ENCODE measurements at regions not wholly inside any gene's neighbourhood (a gene's known extent, or its start where the extent isn't known, plus 50 kb on each side); places are given as distances from the start of the nearest gene placed in this dataset.
A peak's percentile ranks its signal among the peaks of the same experiment; 100 is the strongest.
"Not testable (repeated sequence)": the region's sequence is repeated elsewhere in the genome, so short reads cannot be mapped to it uniquely, and the experiment has no call there.

- no peak for DNase-seq (ENCODE audit: low spot score)
These were observed 1185.7 kb upstream of the TSPY4 start for GRCh38 chrY:8151561-8151960.

- DNase-seq (ENCODE audit: low spot score), result no peak
These were observed 1208.7 kb upstream of the TSPY4 start for GRCh38 chrY:8128578-8128977.

GRCh38 chrY:8125907-8126571 is 1211.2 kb upstream of the TSPY4 start:
- no peak for DNase-seq (ENCODE audit: low spot score)

GRCh38 chrY:8121825-8122224 is 1210.3 kb upstream of the AMELY start:
- DNase-seq (ENCODE audit: low spot score), result no peak

- no peak for DNase-seq (ENCODE audit: low spot score)
These were observed 1182.9 kb upstream of the AMELY start for GRCh38 chrY:8094429-8094828.

- no peak for DNase-seq (ENCODE audit: low spot score)
These were observed 1181.4 kb upstream of the AMELY start for GRCh38 chrY:8092926-8093325.

- no peak for DNase-seq (ENCODE audit: low spot score)
These were observed 1174.4 kb upstream of the AMELY start for GRCh38 chrY:8085925-8086324.

GRCh38 chrY:8084192-8084591 is 1172.6 kb upstream of the AMELY start:
- DNase-seq (ENCODE audit: low spot score), result no peak

- no peak for DNase-seq (ENCODE audit: low spot score)
These were observed 1169.6 kb upstream of the AMELY start for GRCh38 chrY:8081151-8081550.

- DNase-seq (ENCODE audit: low spot score), result no peak
These were observed 1153.7 kb upstream of the AMELY start for GRCh38 chrY:8065220-8065619.

- DNase-seq (ENCODE audit: low spot score), result no peak
These were observed 1152.9 kb upstream of the AMELY start for GRCh38 chrY:8064500-8064899.

GRCh38 chrY:8063973-8064372 is 1152.4 kb upstream of the AMELY start:
- no peak for DNase-seq (ENCODE audit: low spot score)

GRCh38 chrY:8058613-8059012 is 1147.1 kb upstream of the AMELY start:
- DNase-seq (ENCODE audit: low spot score), result no peak

GRCh38 chrY:8051340-8051739 is 1139.8 kb upstream of the AMELY start:
- DNase-seq (ENCODE audit: low spot score), result no peak

- DNase-seq (ENCODE audit: low spot score), result no peak
These were observed 1129.7 kb upstream of the AMELY start for GRCh38 chrY:8041238-8041637.

- DNase-seq (ENCODE audit: low spot score), result no peak
These were observed 1125.0 kb upstream of the AMELY start for GRCh38 chrY:8036563-8036962.

- no peak for DNase-seq (ENCODE audit: low spot score)
These were observed 1124.1 kb upstream of the AMELY start for GRCh38 chrY:8035653-8036052.

- DNase-seq (ENCODE audit: low spot score), result no peak
These were observed 1123.1 kb upstream of the AMELY start for GRCh38 chrY:8034673-8035072.

GRCh38 chrY:8033200-8033599 is 1121.6 kb upstream of the AMELY start:
- no peak for DNase-seq (ENCODE audit: low spot score)

- no peak for DNase-seq (ENCODE audit: low spot score)
These were observed 1109.0 kb upstream of the AMELY start for GRCh38 chrY:8020540-8020939.

- no peak for DNase-seq (ENCODE audit: low spot score)
These were observed 1100.0 kb upstream of the AMELY start for GRCh38 chrY:8011515-8011914.

- DNase-seq (ENCODE audit: low spot score), result peak; percentile 6
These were observed 1092.6 kb upstream of the AMELY start for GRCh38 chrY:8004196-8004595.

- DNase-seq (ENCODE audit: low spot score), result no peak
These were observed 1085.2 kb upstream of the AMELY start for GRCh38 chrY:7996726-7997125.

GRCh38 chrY:7994781-7995180 is 1083.2 kb upstream of the AMELY start:
- not testable (repeated sequence) for DNase-seq (ENCODE audit: low spot score)

- DNase-seq (ENCODE audit: low spot score), result no peak
These were observed 1068.2 kb upstream of the AMELY start for GRCh38 chrY:7979770-7980169.
